PC-3 (cell line): ENCODE measurements at regions not wholly inside any gene's neighbourhood (a gene's known extent, or its start where the extent isn't known, plus 50 kb on each side); places are given as distances from the start of the nearest gene placed in this dataset.

ENCODE experiments used
- ATAC-seq: fragments of 200-7000 bp; cut with Tn5 transposase; 2 replicates; pipeline ENCODE4 v1.9.1; 2020; ENCODE audit warnings: mild to moderate bottlenecking, moderate library complexity
- BruUV-seq: library from RNA; stranded (reverse); fragments of 400-500 nt; replicated peaks from 2 replicates; lab custom pipeline; 2021; lab: Mats Ljungman, UMichigan
- CTCF ChIA-PET: fragments of 300-600 bp; sonication (Branson Sonifier 250); formaldehyde crosslinking; loops from one replicate; lab custom pipeline; 2022; ENCODE audit warnings: antibody characterized with exemption; lab: Charles Lee
- POLR2A ChIA-PET: fragments of 300-600 bp; sonication (Branson Sonifier 250); formaldehyde crosslinking; loops from one replicate; lab custom pipeline; 2022; ENCODE audit warnings: antibody characterized with exemption; ENCODE audit not compliant: unreplicated experiment; lab: Charles Lee
- DNase-seq: peaks from one replicate; pipeline ENCODE4 v3.0.0-alpha.2; 2015
- H2AFZ ChIP-seq: fragments of 300-600 bp; sonication (generic); 2 replicates; pipeline ENCODE4 v1.6.0; 2016; ENCODE audit warnings: antibody characterized with exemption, low read length
- H3F3A ChIP-seq: fragments of 300-600 bp; sonication (generic); one replicate; pipeline ENCODE4 v1.6.0; 2017; ENCODE audit warnings: antibody characterized with exemption, low read length, control low read depth, mild to moderate bottlenecking; ENCODE audit not compliant: unreplicated experiment
- H3K27ac ChIP-seq: fragments of 300-600 bp; sonication (generic); 2 replicates; pipeline ENCODE4 v1.5.1; 2016; ENCODE audit warnings: mild to moderate bottlenecking, low read length
- H3K27me3 ChIP-seq: fragments of 300-600 bp; sonication (generic); 2 replicates; pipeline ENCODE4 v1.6.1; 2016; ENCODE audit warnings: low read length, mixed read lengths
- H3K36me3 ChIP-seq: fragments of 300-600 bp; sonication (generic); 2 replicates; pipeline ENCODE4 v1.6.1; 2016; ENCODE audit warnings: low read depth, mixed run types, low read length, mixed read lengths
- H3K4me1 ChIP-seq: fragments of 300-600 bp; sonication (generic); 2 replicates; pipeline ENCODE4 v1.5.1; 2016; ENCODE audit warnings: low read length; ENCODE audit not compliant: insufficient read depth
- H3K4me2 ChIP-seq: fragments of 300-600 bp; sonication (generic); 2 replicates; pipeline ENCODE4 v1.6.0; 2016; ENCODE audit warnings: low read length
- H3K4me3 ChIP-seq: fragments of 300-600 bp; sonication (generic); 2 replicates; pipeline ENCODE4 v1.5.1; 2016; ENCODE audit warnings: mild to moderate bottlenecking, low read length, mixed read lengths
- H3K79me2 ChIP-seq: fragments of 300-600 bp; sonication (generic); 2 replicates; pipeline ENCODE4 v1.6.1; 2017; ENCODE audit warnings: low read length, mixed read lengths
- H3K9ac ChIP-seq: fragments of 300-600 bp; sonication (generic); 2 replicates; pipeline ENCODE4 v1.6.0; 2016; ENCODE audit warnings: mild to moderate bottlenecking, low read length
- H3K9me2 ChIP-seq: fragments of 300-600 bp; sonication (generic); replicated peaks from 2 replicates; pipeline ENCODE4 v1.6.1; 2016; ENCODE audit warnings: mixed run types, low read length, mixed read lengths
- H3K9me3 ChIP-seq: fragments of 300-600 bp; sonication (generic); 2 replicates; pipeline ENCODE4 v1.6.1; 2016; ENCODE audit warnings: low read length, mixed read lengths
- H4K20me1 ChIP-seq: fragments of 300-600 bp; sonication (generic); 2 replicates; pipeline ENCODE4 v1.6.1; 2016; ENCODE audit warnings: low read length, mixed read lengths
- CTCF ChIP-seq: fragments of 300-600 bp; sonication (generic); conservative IDR thresholded peaks from 2 replicates; pipeline ENCODE4 v1.5.1; 2017; ENCODE audit warnings: antibody characterized with exemption, low read depth, mild to moderate bottlenecking, low read length
- EZH2 ChIP-seq: fragments of 300-600 bp; sonication (generic); IDR thresholded peaks from one replicate; pipeline ENCODE4 v1.6.1; 2017; ENCODE audit warnings: antibody characterized with exemption, mild to moderate bottlenecking, low read length; ENCODE audit not compliant: unreplicated experiment
- EZH2phosphoT487 ChIP-seq: fragments of 300-600 bp; sonication (generic); IDR thresholded peaks from 2 replicates; pipeline ENCODE4 v1.6.1; 2018; ENCODE audit warnings: mild to moderate bottlenecking, antibody characterized with exemption, low read length, borderline replicate concordance
- intact Hi-C: fragments of 100-400 bp; cut with micrococcal nuclease; formaldehyde crosslinking; loops from 2 replicates; pipeline ENCODE4 v1.9.0; 2023

- Histone ChIP-seq H3K27me3 (peaks cover 38% of the 10 kb centered on the region), H2AFZ (no peak overlapping the region), H4K20me1 (no peaks in the 10 kb centered on the region), H3K4me2 (no peak overlapping the region), H3K9ac (no peak overlapping the region), H3K9me2 (no peaks in the 10 kb centered on the region), H3K4me1 (no peaks in the 10 kb centered on the region), H3K27ac (no peak overlapping the region), H3K9me3 (no peaks in the 10 kb centered on the region), H3K36me3 (no peaks in the 10 kb centered on the region), H3F3A (no peaks in the 10 kb centered on the region), H3K79me2 (no peaks in the 10 kb centered on the region), H3K4me3 (no peak overlapping the region)
- no peak for DNase-seq
- TF ChIP-seq EZH2phosphoT487 (no peak), CTCF (no peak), EZH2 (no peak)
- POLR2A ChIA-PET = no interaction called here
- intact Hi-C loops = no loop called here
- CTCF ChIA-PET = no interaction called here
- ATAC-seq = no peak
- BruUV-seq = no TSS peak
These were observed 193.9 kb upstream of the TMC3 start for GRCh38 chr15:81567924-81568323.

- Histone ChIP-seq H3K79me2 (no peaks in the 10 kb centered on the region), H3K9me3 (no peaks in the 10 kb centered on the region), H3K27ac (no peak overlapping the region), H2AFZ (no peak overlapping the region), H3K4me2 (no peak overlapping the region), H4K20me1 (no peaks in the 10 kb centered on the region), H3K36me3 (no peaks in the 10 kb centered on the region), H3K27me3 (peaks cover 16% of the 10 kb centered on the region; the same call in 1 of the 2 replicates), H3K4me1 (no peaks in the 10 kb centered on the region), H3K9ac (no peak overlapping the region), H3K4me3 (no peak overlapping the region), H3F3A (no peaks in the 10 kb centered on the region), H3K9me2 (no peaks in the 10 kb centered on the region)
- DNase-seq = no peak
- POLR2A ChIA-PET = no interaction called here
- CTCF ChIA-PET = no interaction called here
- no peak for ATAC-seq
- intact Hi-C loops = no loop called here
- BruUV-seq = no TSS peak
- TF ChIP-seq CTCF (no peak), EZH2 (no peak)
These were observed 189.0 kb upstream of the TMC3 start for GRCh38 chr15:81562986-81563385.

GRCh38 chr15:81560405-81560804 is 186.4 kb upstream of the TMC3 start:
- DNase-seq (no peak), ATAC-seq (no peak)
- H3F3A ChIP-seq = no peaks in the 10 kb centered on the region
- BruUV-seq = no TSS peak
- no peaks in the 10 kb centered on the region for H3K36me3 ChIP-seq
- H3K4me1 ChIP-seq = no peaks in the 10 kb centered on the region
- H3K9me3 ChIP-seq = no peaks in the 10 kb centered on the region
- intact Hi-C loops = no loop called here
- no peaks in the 10 kb centered on the region for H4K20me1 ChIP-seq
- no peaks in the 10 kb centered on the region for H3K79me2 ChIP-seq
- no peaks in the 10 kb centered on the region for H3K9me2 ChIP-seq
- H3K4me3 ChIP-seq = no peak overlapping the region
- no peak overlapping the region for H3K4me2 ChIP-seq
- peaks cover 22% of the 10 kb centered on the region; the same call in 1 of the 2 replicates for H3K27me3 ChIP-seq
- no peak overlapping the region for H2AFZ ChIP-seq
- POLR2A ChIA-PET = no interaction called here
- no peak overlapping the region for H3K9ac ChIP-seq
- CTCF ChIA-PET = no interaction called here
- no peak for TF ChIP-seq CTCF
- no peak for TF ChIP-seq EZH2
- no peak for TF ChIP-seq EZH2phosphoT487
- H3K27ac ChIP-seq = no peak overlapping the region
